COR-L47 (cell line): ENCODE measurements at regions not wholly inside any gene's neighbourhood (a gene's known extent, or its start where the extent isn't known, plus 50 kb on each side); places are given as distances from the start of the nearest gene placed in this dataset.

Source experiments
- DNase-seq: peaks from one replicate; lab custom pipeline; 2025; lab: John Stamatoyannopoulos, UW

DNA sequence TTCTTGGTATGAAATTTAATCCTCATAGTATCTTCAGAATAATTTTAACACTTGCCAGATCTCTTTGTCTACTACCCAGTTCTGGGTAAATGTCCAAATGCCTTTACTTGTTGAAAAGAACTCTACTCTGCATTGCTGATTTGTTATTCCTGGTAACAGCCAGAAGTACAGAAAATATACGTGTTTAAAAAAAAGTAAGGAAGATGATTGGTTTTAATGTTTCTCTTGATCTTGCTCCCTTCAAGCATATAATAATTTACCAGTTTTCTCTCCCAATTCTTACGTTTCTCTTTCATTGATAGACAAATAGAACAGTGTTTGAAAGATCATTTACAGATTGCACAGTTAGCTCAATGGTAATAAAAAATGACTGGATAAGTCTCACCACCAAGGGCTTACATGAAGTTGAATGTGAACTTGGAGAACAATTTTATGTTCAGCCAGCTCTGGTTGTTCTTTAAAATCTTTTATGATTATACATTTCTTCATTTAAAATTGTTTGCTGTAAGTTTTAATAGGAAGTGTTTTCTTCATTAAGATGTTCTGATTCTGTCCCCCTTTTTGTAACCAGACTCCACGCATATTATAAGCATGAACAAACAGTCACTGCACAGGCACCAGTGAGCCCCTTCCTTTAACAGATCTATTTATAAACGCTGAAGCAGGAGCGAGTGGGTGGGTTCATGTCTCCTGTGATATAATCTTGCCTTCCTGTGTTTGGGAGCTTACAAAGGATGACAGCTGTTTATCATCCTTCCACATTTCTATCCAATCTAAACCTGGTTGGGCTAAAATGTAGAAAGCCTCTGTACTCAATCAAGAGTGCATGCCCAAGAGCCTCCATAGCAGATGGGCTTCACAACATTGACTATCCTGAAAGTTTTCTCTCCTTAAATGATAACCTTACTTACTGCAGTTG is 299.5 kb downstream of the PRL start:
- DNase-seq = no peak

DNA sequence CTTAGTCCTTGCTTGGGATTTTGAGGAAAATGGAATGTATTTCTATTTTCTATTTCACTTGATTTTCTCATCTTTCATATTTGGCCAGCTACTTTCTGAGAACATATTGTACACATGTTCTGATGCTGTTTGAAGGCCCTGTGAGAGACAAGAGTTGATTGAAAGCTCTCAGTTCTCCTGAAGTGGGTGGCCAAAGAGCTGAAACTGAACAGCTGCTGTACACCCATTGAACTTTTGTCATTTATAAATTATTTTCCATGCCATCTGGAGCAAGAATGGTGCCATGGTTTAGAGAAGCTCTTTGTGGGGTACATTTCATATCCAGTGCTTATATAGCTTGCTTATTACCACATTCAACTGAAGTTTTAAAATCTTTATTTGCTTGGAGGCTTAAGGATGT is 298.3 kb downstream of the PRL start:
- no peak for DNase-seq

DNA sequence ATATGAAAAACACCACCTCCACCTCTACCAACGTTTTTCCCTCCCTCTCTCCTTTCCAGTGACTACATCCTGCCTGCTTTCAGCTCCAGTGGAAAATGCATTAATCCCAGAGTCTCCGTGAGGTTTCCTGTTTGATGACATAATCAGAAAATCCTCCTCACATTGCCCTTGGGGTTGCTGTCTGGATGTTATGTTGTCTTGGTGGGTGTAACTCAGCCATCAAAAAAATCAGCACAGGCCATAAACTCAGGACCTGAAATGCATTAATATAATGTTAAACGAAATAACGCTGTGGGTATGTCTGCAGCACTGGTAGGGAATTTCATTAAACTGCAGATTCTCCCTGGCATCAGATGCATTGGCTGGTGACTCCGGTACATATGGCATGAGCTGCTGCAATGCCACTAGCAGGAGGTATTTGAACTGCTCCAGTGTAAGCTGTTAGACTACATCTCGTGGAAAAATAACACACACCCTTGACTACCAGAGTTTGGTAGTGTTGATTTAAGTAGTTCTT is 297.8 kb downstream of the PRL start:
- no peak for DNase-seq

DNA sequence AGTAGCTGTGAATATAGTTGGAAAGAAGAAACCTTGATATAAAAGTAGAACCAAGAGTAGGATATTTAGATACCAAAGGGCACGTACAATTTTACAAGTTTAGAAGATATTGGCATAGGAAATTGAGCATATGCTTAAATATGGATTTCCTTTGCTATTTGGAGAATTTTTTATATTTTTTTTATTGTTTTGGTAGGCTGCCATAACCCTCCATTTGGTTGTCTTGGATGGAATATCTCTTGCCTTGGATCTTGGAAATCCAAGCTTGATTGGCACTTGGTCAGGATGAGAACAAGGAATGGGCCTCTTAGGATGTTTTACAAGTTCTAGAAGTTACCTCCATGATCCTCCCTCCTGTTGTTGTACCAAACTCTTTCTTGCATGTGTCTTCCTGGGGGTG is 297.1 kb downstream of the PRL start:
- no peak for DNase-seq

DNA sequence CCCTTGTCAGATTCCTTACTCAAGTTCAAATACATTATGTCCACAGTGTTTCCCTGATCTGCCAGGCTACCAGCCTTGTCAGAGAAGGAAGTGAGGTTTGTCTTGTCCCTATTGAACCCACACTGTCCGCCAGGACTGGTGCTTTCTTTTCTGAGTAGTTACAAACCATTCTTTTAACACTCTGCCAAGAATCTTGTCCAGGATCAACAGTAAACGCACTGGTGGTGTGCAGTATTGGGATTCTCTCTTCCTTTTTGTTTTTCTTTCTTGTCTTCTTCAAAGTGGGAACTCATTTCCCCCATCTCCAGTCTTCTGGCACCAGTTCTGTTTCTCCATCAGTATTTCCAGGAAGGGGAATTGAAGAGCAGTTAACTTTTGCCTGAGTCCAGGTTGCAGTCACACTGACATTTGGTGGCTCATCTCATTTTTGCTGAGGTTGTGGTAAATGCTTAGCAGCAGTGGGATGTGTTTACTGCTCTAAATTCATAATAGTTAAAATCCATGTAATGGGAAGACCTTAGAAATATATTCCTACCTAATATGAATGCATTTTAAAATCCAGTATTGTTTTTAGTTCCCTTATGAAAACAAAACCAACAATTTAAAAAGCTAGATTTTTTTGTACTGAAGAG is 295.3 kb downstream of the PRL start:
- no peak for DNase-seq

DNA sequence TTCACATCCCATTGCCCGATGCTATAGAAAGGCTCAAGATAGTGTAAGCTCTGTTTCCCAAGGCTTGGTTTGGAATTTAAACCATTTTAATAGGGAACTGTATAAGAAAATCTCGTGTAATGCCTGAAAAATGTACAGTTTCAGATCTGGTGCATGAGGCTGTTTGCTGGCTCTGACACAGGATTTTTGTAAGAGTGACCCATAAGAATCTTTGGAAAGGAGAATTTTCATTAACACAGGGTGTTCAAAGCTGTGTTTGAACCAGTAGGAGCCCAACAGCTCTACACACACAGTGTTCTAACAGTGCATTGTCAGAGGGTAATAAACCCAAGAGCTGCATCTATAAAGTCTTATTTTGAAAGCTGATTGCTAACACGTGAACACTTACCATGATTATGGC is 293.5 kb downstream of the PRL start:
- no peak for DNase-seq

DNA sequence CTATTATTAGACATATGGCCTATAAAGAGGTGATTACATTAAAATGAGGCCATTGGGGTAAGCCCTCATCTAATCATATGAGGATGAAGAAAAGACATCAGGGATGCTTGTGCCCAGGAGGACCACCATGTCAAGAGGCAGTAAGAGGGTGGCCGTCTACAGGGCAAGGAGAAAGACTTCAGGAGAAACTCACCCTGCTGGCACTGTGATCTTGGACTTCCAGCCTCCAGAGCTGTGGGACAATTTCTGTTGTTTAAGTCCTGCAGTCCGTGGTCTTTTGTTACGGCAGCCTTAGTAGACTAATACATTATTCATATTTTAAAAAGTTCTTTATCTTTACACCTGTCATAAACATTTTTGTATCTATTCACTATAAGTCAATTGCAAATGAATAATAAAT is 290.0 kb downstream of the PRL start:
- no peak for DNase-seq

DNA sequence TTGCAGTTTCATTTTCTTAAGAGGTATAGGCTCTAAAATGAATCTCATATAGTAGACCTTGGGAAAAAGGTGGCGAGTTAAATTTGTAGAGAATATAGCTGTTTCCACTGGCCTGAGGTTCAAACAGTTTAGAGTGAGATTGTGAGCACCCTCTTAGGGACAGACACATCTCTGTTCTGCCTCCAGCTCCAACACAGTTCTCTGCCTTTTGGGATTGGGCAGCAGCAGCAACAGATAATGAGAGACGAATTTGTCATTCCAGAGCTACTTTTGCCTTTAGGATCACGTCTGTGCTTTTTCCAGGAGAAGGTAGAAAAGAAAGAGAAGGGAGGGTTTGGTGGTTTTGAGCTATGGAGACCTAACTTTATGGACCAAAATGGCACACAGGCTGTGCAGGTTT is 289.4 kb downstream of the PRL start:
- DNase-seq = no peak

DNA sequence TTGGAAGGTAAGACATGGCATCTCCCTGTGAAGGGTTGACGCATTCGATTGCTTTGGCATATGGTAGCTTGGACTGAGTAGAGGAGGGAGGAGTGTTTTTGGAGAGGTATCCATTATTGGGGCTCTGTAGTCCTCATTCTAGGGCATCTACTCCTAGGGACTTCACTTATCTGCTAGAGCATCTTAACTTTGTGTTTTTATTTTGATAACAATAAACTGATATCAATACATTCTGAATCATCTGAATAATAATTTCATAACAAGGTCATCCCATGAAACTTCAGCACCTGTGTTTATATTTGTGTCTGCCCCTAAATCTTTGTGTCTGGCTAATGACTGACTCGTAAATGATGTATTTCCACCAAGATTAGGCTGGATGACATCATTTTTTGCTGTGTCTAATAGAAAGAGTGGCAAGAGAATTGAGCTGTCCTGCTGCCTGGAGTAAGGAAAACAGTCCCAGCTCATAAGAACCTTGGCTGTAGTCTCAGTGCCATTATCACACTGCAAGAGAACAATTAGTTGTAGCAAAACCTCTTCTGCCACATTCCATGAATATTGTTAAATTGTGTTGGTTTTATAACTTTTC is 288.5 kb downstream of the PRL start:
- DNase-seq = no peak

DNA sequence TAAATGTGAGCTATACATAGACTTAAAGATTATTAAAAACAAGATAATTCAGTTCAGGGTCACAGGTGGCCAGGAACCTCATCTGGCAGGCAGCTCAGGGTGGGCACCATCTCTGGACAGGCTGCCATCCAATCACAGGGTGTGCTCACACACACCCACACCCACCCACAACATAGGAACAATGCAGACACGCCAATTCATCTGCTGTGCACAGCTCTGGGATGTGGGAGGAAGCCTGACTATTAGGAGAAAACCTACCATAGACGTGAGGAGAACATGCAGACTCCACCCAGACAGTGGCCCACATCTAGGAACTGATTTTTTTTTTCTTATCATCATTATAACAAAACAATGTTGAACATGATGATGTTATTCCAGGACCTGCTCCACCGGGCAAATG is 286.7 kb downstream of the PRL start:
- DNase-seq = no peak

DNA sequence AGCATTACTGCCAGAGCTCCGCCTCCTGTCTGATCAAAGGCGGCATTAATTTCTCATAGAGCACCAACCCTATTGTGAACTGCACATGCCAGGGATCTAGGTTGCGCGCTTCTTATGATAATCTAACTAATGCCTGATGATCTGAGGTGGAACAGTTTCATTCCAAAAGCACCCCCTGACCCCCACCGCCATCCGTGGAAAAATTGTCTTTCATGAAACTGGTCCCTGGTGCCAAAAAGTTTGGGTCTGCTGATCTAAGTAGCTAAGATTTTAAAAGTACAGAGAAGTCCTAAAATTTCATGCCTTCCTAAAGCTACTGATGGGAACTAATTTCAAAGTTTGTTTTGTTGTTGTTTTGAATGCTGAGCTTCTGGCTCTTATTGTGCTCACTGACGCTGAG is 281.6 kb downstream of the PRL start:
- no peak for DNase-seq

DNA sequence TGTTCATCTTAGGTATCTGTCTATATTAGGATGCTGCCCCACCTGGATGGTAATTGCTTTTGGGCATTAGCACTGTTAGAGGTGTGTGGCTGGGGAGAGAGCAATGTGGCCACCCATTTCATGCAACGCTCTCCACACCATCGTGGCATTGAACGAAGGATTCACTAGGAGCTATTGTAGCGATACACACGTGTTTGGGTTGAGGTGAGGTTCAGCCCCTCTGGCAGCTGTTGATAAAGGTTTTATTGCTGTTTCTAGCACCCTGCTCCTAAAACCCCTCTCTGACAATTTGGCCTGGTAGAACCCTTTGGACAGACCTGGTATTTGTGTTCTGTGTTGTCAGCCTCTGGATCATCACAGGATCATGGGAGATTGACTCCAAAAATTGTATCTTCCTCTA is 280.9 kb downstream of the PRL start:
- no peak for DNase-seq

DNA sequence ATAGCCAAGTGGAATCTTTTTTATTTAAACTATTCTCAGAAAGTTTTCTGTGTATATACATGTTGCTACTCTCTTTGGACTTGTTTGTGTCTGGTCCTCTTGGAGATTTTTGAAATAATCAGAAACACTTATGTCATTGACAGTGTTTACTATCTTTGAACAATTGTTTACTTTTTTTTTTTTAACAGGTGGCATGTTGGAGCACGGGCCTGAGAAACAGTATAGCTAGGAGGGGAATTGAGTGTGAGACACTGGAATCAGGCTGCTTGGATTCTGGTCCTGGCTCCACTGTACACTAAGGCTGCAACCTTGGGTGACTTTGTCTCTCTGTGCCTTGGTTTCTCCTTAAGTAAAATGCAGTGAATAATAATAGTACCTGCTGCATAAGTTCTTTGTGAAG is 279.6 kb downstream of the PRL start:
- DNase-seq = no peak

DNA sequence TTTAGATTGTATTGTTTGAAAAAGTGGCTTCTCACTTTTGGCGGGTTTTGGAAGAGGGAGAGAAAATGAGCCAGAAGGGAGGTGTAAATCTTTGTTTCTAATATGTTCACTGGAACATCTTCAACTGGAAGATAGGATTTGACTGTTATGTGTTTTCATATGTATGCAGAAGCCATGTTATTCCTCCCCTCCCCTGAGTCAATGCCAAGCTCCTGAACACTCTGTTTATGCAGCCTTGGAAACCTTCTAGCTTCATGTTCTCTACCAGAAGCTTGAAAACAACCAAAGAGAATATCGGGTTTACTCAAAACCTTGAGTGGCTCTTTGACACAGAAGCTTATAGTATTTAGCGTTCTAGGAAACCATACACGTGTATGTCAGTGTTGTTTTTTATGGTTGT is 279.1 kb downstream of the PRL start:
- no peak for DNase-seq

DNA sequence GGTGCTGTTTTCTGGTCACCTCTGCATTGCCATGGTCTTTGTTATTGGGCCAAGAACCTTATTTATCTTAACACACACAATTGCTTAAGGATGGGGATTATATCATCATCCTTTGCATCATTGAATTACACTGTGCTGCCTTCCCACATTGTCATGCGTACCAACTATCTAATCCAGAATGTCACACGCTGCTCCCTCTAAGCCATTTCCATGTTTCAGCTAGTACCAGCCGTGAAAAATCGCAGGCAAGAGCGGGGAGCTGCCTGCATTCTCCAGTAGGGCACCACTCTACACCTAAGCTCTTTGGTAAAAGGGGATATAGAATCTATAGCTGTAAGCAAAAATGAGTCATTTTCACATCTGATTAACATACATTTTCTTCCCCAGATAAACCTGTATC is 277.0 kb downstream of the PRL start:
- DNase-seq = no peak

DNA sequence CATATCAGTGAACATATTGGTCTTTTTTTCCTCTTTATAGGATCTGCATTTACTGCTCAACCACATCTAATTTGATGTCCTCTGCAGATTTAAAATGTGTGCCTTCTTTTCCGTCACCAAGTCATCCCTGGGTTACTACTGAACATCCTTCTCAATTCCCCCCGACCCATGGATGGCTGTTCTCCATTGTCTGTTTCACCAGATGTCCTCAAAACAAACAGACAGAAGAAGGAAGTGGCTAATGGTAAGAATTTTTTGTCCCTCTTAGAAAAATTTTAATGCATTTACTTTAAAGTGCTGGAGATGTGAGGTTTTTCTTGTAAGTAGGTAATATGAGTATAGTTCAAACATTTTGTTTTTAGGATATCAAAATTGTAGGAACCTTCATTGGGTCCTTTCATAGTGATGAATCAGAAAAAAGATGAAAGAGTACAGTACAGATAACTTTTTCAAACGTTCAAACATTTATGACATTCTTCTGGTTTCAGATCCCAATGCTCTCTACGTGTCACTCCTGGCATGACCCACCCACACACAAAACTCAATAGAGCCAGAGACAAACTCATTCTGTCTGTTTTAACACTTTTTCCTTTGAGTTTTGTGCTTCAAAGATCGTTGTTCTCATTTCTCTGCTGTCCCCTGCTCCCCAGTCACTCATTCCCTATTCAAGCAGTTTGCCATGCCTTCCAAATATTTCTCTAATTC is 276.4 kb downstream of the PRL start:
- DNase-seq = no peak

DNA sequence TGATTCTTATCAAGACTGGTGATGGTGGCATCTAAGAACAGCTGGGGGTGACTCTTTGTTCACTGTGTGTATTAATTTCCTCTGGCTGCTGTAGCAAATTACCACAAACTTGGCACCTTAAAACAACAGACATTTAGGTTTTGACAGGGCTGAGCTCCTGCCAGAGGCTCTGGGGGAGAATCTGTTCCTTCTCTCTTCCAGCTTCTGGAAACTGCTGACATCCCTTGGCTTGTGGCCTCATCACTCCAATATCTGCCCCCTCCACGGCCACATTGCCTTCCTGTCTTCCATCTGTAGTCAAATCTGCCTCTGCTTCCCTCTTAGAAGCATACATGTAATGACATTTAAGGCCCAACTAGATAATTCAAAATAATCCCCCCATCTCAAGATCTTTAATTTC is 274.9 kb downstream of the PRL start:
- DNase-seq = no peak

DNA sequence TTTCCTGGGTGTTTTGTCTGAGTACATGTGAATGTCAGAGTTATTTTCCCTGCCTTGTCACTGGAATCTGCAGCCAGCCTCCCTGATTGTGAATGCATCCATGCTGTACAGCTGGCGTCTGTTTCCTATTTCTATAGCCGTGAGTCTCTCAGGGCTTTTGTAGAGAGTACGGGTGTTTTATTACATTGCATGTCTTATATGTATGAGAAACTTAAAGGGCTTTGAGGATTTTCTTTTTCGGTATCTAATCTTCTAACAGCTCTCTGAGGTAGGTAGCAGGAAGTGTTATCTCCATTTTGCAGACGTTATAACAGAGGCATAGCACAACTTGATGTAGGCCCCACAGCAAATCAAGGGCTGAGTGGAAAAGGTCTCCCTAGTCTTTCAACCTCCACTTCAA is 272.9 kb downstream of the PRL start:
- no peak for DNase-seq

DNA sequence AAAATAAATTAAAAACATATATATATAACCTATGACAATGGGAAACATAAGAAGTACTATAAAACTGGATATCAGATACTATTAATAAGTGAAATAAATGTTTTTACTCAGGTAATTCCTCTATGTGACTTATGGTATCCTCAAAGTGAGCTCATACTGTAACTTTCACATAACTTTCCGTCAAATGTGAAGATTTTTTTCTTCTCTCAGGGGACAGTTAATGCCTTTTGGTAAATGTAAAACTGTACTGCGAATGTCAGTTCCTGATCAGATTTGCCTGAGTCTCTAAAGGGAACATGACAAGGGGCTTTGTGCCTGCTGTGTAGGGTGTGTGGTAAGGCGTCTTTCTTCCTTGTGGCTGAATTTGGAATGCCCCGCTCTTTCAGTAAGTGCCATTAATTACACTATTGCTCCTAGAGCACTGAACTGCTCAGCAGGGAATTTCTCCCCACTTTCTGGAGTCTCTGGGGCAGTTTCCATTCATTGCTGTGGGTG is 271.8 kb downstream of the PRL start:
- DNase-seq = no peak

DNA sequence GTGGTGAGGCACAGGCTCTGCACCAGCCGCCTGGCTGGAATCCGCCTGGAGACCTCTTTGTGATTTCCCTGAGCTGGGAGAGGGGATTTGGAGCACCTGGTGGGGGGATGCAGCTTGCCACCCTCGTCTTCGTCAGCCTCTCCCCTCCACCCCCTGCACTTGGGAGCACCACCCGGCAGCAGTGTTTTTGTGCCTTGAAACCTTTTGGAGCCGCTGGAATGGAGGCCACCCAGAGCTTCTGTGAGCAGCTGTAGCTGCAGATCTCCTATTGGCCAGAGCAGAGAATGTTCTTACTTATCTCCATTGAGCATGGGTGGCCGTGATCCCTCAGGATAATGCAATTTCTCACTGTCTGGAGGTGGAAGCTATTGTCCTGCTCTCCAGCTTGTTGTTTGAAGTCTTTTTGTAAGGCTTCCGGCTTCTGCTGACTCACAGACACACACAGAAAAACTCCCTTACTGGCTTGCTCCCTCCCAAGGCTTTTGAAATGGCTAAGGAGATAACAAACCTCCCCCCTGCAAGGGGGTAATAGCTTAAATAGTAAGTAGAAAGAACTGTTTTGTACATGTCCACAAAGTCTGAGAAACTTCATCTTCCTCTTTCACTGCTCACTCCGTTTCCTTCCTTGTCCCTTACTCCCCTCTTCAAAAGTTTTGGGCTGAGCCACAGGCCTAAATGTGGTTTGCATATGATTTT is 271.2 kb downstream of the PRL start:
- DNase-seq = no peak

DNA sequence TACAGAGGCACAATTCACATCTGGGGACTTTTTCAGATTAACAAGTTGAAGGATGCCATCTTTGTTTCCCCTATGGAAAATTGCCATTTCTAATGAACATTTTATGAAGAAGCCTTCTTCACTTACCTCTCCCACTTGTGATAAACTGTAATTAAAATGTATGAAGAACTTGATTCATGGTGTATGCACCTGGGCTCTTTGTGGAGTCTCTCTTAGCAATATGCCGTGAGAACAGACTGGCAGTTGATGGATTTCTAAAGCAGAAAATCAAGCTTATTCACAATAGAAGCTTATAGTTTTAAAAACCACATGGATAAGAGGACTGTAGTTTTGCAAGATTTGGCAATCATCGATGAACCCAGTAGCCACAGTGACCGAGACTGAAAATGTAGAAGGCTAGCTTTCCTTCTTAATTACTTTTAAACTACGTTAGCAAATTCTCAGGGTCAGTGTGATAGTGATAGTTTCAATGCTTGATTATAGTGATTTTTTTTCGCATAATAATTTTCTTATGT is 270.6 kb downstream of the PRL start:
- no peak for DNase-seq
